ENCODE measurements at regions not wholly inside any gene's neighbourhood (a gene's known extent, or its start where the extent isn't known, plus 50 kb on each side); places are given as distances from the start of the nearest gene placed in this dataset.
"Not testable (repeated sequence)": the region's sequence is repeated elsewhere in the genome, so short reads cannot be mapped to it uniquely, and the experiment has no call there.

DNA sequence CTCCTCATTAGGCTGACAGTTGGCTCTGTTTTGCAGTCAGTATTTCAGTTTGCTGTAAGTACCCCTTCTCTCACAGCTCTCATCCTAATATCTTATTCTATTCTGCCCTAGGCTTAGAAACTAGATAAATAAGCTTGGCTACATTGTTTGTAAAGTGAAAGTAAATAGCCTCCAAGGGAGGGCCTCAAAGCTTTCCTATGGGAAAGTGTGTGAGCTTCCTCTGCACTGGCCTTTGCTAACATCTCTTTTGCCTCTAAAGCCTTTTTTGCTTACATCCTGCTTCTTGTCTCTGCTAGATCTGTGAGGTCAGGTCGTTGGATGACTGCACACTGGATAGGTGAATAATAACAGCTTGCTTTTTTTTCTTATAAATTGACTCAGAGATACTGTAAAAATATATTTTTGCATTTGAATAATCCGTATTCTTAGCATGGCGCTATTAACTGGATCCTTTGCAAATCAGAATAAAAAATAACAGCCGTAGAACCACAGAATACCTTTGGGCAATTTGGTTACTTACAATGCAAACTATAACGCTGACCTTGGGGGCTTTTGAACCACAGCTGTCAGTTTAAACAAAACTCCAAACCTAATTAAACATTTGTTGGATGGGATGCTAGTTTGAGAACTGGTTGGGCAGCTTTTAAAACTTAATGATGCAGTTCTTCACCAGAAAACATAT lies 55.1 kb downstream of the TTC6 start:
- no peak for DNase-seq

DNA sequence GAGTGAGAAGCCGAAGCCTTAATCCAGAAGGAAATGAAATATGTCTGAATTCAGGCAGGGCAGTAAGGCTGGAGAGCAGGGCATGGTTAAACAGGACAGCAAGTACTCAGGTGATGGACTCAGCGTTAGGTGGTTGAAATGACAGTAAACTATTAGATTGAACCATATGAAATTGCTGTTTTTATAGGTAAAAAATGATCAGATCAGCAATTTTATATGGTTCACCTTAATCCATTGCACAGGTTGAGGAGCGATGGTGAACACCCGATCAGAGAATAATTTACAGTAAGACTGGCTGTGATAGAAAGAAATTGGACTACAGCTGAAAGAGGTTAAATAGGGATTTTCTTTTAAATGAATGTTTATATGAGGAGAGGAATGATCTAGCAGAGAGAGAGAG lies 56.6 kb downstream of the TTC6 start:
- no peak for DNase-seq

DNA sequence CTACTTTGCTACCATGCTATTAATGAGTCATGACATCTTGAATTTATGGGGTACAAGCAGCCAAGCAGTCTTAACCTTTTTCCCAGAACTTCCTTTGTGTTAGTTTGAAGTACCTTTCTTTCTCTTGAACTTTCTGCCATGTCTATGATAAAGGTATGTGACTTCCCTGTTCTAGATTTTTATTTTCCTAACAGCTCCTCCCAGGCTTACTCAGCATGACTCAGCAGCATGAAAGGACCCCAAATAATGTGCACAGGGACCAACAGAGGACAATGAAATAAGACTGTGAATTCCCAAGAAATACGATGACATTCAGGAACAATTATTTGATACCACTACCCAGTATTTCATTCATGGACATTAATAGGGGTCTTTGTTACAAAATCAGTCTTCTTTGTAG lies 60.0 kb downstream of the TTC6 start:
- DNase-seq: no peak

DNA sequence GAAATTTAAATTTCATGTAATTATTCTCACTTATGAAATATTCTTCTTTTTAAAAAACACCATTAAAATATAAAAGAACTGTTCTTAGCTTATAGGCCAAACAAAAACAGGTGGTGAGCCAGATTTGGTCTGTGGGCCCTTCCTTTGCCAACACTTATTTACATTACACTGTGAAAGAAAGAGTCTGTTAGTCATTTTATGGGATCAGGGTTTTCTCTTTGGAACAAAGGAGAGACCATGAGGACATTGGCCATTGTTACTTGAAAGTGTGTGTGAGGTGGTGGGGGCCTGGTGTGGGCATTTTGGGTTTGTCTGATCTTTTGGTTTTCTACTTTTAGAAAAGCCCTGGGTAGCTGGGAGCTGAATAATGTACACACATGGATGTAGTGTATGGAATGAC lies 62.7 kb downstream of the TTC6 start:
- no peak for DNase-seq

DNA sequence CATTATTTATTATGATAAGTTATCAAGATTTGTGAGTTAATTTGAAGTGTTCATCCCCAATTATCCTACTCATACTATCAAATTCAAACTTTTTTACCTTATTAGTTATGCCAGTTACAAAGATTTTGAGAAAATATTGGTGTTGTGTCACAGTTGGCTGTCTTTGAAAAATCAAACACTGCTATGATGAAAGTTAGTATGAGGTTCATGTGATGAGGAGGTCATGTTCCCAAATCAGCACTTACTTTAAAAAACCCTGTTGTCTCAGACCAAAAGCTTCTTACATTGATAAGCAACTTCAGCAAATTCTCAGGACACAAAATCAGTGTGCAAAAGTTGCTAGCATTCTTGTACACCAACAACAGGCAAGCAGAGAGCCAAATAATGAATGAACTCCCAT lies 68.1 kb downstream of the TTC6 start:
- DNase-seq: no peak

DNA sequence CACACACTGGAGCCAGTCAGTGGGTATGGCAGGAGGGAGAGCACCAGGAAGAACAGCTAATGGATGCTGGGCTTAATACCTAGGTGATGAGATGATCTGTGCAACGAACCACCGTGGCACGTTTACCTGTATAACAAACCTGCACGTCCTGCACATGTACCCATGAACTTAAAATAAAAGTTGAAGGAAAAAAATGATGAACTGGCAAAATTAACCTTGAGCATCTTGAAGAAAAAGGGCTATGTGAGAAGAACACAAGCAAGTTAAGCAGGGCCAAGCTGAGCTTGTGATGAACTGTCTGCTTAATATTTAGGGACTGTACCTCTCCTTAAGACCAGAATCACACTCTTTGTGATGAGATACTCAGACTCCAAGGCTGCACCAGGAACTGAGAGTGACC lies 70.0 kb downstream of the TTC6 start:
- DNase-seq: no peak

DNA sequence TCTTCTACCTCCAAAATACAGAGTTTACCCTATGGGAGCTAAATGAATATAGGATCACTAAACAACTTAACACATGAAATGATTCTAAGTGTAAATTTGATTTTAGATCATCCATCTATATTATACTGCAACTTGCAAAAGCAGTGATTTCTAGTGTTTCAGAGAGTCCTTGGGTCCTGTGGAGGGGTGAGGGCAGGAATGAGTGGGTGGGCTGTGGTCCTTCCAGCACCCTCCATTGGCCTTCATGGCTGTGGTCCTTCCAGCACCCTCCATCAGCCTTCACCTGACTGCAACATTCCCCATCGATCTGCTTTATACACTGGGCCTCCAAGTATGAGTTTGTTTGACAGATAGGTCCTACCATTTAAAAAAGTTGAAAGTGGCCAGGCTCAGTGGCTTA lies 70.5 kb downstream of the TTC6 start:
- no peak for DNase-seq

DNA sequence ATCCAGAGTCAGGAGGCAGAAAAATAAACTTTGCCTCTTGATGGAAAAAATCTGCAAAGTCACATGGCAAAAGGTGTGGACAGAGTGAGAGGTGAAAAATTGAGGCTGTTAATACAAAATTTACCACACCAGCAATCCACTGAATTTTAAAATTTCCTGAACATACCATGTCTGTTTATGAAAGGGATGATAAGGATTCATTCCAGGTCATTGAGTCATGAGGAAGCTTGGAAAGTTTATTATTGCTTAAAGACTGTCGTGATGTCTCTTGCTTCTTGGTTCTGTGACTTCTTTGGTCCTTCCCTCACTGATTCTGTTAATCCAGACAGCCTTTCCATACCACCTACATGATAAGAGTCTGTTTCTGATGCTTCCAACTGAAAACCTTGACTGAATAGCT lies 73.2 kb downstream of the TTC6 start:
- DNase-seq: no peak

DNA sequence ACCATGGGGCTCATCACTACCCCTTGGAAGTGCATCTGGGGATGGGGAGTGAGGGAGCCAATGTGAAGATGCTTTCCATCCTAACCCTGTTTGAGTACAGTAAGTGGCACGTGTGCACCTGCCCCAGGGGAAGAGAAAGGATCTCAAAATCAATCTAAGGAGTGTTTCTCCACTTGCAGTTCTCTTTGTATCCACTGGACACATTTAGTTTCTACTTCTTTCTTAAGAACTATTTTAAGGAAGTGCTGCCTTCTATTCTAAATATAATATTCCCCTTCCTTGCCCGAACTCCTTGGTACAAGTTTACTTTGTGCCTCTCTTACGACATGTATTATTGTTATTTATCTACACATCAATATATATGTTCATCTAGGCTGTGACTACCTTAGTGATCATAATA lies 73.8 kb downstream of the TTC6 start:
- no peak for DNase-seq

DNA sequence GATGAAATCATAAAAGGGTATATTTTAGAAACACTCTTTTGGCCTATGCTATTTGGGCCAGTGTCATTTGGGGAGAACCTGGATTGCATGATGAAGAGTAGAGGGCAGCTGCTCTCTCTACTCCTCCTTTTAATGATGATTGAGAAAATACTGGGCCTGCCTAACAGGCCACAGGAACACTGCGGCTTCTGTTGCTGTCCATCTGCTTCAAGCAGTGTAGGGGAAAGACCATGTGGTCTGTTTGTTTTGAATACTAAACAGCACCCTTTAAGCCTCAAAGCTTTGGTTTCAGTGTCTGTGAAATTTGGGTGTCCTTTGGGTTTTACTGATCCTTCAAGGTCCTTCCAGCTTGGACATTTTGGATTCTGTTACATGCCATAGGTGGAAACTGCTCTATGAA lies 78.0 kb downstream of the TTC6 start:
- DNase-seq: no peak

DNA sequence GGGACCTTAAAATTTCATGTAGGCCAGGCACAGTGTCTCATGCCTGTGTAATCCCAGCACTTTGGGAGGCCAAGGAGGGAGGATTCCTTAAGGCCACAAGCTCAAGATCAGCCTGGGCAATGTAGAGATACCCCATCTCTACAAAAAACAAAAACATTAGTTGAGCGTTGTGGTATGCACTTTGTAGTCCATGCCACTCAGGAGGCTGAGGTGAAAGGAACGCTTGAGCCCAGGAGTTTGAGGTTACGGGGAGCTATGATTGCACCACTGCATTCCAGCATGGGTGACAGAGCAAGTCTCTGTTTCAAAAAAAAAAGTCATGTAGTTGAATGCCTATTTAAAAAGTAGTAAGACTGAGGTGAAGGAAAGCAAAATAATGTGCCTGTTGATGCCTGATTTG lies 83.5 kb downstream of the TTC6 start:
- no peak for DNase-seq

DNA sequence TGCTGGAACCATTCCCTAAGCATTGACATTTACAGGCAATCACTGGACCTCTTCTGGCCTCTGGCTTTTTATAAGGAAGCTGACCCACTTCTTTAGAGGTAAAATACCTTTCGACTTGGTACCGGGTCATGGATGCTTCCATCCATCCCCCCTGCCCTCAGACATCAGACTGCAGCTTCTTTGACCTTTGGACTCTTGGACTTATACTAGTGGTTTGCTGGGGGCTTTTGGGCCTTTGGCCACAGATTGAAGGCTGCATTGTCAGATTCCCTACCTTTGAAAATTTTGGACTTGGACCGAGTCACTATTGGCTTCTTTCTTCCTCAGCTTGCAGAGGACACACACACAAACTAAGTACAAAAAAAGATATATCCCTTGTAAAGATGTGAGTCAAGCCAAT lies 86.1 kb downstream of the TTC6 start:
- DNase-seq: no peak

DNA sequence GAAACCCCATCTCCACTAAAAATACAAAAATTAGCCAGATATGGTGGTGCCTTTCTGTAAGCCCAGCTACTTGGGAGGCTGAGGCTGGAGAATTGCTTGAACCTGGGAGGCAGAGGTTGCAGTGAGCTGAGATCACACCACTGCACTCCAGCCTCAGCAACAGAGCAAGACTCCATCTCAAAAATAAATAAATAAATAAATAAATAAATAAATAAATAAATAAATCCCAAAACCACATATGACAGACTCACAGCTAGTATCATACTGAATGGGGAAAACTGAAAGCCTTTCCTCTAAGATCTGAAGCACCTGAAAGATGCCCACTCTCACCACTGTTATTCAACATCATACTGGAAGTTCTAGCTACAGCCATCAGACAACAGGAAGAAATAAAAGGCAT lies 97.3 kb downstream of the TTC6 start:
- not testable (repeated sequence) for DNase-seq

DNA sequence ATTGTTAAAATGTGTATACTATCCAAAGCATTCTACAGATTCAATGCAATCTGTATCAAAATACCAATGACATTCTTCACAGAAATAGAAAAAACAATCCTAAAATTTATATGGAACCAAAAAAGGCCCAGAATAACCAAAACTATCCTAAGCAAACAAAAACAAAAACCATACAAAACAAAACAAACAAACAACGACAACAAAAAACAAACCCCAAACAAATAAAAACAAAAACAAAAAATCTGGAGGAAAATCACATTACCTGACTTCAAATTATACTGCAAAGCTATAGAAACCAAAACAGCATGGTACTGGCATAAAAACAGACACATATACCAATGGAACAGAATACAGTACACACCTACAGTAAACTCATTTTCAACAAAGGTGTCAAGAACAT lies 98.0 kb downstream of the TTC6 start:
- not testable (repeated sequence) for DNase-seq

DNA sequence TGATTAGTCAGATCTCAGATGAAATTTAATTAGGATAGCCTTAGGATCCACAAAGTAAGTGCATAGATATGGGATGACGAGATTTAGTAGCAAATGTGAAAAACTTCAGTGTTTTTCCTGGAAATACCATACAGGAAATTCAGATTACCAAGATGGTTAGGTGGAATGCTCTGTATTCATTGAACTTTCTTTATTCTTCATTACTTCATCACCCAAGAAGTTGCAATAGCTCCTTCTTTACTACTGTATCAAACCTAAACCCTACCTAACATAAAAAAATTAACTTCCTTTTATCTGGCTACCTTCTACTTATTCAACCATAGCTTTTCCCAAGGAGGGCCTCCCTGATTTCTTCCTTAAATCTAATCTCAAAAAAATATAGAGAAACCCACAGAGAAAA lies 100.4 kb downstream of the TTC6 start:
- no peak for DNase-seq

DNA sequence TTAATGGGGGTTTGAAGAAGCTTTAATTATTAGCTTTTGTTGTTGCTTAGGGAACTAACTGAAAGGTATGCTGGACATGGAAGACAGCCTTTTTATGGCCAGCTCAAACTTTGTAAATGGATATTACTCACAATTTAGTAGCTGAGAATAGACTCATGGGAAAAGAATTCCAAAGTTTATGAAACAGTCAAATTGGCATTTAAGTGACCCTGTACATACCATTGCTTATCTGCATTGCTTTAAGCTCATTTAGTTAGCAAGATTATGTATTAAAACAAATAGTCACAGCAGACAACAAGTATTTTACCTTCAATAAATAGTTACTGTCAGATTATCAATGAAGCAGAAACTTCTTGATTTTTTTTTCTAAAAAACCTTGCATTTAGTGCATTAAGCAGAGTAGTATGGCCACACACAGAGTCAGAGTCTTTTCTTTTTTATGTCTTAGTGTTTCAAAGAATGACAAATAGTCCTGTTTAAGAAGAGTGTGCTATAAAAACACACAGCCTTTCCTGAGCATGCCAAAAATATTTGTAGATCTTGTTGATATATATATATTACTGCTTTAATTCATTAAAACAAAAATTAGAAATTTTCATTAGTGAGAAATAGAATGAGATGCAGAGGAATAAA lies 102.2 kb downstream of the TTC6 start:
- no peak for DNase-seq

DNA sequence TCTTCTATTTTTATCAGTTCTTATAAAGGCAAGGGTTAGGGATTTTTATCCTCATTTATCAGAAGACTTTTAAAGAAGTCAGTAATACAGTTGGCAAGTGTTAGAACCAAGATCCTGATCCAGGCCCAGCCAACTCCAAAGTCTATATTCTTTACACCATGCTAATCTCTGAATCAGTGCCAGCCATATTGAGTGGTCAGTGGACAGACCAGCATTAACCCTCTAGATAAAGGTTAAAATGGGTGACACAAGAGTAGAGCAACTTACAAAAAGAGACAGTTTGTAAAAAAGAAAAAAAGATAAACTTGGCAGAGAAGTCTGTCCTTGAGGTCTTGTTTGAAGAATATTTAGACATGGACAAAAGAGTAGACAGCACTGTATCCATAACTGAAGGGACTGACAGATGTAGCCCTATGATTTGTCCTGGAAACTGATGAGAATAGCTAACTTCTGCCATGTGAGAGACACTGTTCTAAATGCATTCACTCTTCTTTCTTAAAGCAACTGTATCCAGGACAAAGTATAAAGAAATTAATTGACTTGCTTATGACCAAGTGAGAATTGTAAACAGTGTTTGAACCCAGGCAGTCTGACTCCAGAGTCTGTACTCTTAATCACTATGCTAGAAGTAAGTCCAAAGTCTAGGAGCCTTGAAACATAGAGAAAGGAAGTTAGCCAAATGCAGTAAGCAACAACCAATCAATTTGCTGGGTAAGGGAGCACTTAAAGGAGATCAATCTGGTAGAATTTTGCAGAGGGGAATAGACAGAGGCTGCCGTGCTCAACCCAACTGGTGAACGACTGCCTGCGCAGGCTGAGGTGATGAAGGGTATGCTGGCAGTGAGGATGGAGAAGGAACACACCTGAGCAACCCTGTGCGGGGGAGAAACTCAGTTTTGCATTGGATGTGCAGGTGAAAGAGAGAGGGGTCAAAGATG lies 103.7 kb downstream of the TTC6 start:
- no peak for DNase-seq

DNA sequence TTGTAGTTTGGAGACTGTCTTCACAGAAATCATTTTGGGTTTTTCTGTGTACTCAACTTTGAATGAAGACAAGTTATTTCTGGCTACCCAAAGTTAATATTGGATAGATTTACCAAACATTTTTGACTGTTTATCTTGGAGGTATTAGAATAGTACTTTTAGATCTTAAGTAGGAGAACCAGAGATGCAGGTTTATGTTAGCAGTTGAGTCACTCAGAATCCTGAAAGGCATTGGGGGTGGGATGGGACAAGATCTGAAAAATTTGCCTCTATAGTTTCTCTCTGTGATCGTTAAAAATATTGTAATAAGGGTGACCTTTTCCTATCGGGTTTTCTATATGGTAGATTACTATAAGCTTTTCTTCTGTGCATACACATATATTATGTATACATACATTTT lies 112.3 kb downstream of the TTC6 start:
- no peak for DNase-seq

DNA sequence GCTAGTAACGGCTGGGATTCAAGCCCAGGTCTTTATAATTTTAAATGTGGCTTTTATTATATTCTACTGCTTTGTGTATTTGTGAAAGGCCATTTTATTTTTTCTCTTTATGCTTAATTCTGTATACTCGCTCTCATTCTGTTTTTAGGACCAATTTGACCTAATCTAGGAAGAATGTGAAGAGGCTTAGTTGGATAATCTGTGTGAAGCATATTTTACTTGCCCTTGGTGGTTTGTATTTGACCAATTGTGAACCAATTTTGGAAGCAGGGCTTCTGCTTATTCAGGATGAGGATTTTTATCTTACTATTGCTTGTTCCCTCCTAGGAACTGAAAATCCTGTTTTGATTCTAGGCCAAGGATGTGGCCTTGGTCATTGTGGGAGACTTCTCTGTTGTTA lies 113.1 kb downstream of the TTC6 start:
- DNase-seq: no peak

DNA sequence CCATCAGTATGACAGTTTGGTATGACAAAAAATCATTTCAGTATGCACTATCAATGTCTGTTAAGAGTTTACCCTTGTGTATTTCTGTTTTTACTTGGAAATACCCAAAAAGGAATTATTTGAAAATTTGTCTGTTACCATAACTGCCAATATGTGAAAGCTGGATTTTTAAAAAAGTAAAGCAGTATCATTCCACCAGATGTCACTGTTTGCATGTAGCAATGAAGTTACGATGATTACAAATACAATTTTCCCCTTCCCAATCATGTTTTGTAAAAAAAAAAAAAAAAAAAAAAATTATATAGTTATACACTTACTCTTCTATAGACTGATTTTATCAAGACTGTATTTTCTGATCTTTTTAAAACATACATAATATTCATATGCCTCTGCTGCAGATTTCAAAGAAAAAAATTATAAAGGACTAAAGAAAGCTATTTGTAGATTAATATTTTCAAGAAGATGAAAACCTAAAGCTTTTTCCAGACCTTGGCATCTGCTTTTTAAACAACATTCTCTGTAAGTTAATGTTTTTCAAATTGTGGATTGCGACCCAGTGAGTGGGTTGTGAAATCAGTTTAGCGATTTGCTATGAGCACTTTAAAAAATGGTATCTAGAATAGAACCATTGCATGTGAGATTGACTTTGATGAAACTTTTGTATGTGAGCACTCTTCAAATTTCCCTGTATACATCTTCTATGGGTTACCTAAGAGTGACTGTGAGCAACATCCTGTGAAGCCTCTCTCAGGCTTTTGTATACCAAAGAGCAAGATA lies 114.2 kb downstream of the TTC6 start:
- no peak for DNase-seq

DNA sequence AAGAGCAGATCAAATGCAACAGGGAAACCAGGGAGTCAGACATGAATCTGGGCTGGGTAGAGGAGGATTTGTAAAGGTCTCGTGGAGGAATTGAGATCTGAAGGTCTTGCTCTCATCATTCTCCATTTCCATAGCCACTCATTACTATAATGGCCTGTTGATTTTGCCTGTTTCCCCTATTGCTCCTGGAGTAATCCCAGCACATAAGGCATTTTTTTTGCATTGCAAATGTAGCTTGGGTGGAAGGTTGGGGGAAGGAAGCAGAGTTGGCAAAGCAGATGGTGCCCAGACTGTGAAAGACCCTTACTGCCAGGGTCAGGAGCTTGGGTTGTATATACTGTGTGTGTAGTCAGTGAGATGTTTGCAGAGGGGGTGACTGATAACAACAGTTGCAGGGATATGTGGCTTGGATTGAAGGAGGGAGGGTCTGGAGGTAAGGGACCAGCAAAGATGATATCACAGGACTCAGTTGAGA lies 116.0 kb downstream of the TTC6 start:
- no peak for DNase-seq

DNA sequence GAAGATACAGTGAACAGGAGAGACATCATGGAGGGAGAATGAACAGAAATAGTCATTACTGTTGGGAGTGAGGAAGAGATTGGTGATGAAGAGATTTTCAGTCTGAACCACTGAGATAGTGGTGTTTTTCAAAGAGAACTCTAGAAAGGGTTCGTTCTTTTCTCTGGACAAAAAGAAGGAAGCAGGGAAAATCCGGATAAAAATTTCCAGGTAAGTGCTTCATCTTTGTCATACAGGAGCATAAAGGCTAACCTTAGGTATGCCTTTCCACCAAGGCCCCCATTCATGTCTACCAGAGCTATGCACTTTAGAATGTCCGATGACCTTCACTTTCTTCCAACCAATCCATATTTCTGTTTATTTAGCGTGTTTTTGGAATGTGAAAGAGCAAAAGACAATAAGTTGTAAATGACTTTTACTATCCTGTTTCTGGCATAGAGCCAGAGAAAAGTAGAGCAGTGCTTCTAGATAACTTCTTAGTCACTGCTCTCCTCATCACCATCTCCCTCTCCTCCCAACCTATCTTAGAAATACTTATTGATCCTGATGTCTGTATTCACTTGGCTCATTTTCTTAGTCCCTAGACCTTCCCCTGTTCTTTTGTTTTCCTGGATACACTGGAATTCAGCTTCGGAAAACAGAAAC lies 116.5 kb downstream of the TTC6 start:
- no peak for DNase-seq

DNA sequence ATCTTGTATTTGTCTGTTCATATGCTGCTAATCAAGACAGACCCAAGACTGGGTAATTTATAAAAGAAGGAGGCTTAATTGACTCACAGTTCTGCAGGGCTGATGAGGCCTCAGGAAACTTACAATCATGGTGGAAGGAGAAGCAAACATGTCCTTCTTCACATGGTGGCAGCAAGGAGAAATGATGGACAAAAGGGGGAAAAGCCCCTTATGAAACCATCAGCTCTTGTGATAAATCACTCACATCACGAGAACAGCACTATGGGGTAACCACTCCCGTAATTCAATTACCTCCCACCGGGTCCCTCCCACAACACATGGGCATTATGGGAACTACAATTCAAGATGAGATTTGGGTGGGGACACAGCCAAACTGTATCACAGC lies 117.0 kb downstream of the TTC6 start:
- not testable (repeated sequence) for DNase-seq
